Bronchial epithelial cell (primary cell): ENCODE measurements at regions not wholly inside any gene's neighbourhood (a gene's known extent, or its start where the extent isn't known, plus 50 kb on each side); places are given as distances from the start of the nearest gene placed in this dataset.

Experiments used
- DNase-seq: peaks from one replicate; pipeline ENCODE4 v3.0.0-alpha.2; 2010; ENCODE audit warnings: low read depth
- FAIRE-seq: peaks from 2 replicates; lab custom pipeline; 2011; peaks lifted over from hg19 to GRCh38; lab: Jason Lieb, UNC
- H3K27me3 ChIP-seq: 2 replicates; pipeline ENCODE4 v1.5.1; 2011; ENCODE audit warnings: low read length; ENCODE audit not compliant: control insufficient read depth, insufficient read depth
- H3K36me3 ChIP-seq: 2 replicates; pipeline ENCODE4 v1.5.1; 2011; ENCODE audit warnings: low read length; ENCODE audit not compliant: control insufficient read depth, insufficient read depth
- H3K4me3 ChIP-seq: 2 replicates; pipeline ENCODE4 v1.5.1; 2011; ENCODE audit warnings: mild to moderate bottlenecking, low read depth, low read length, control low read depth
- TF ChIP-seq, protein P1 (sequence below): IDR thresholded peaks from 2 replicates; pipeline ENCODE4 v1.5.1; 2011; ENCODE audit warnings: mild to moderate bottlenecking, moderate library complexity, low read length, control low read depth, inconsistent platforms; ENCODE audit not compliant: insufficient read depth, severe bottlenecking

DNA sequence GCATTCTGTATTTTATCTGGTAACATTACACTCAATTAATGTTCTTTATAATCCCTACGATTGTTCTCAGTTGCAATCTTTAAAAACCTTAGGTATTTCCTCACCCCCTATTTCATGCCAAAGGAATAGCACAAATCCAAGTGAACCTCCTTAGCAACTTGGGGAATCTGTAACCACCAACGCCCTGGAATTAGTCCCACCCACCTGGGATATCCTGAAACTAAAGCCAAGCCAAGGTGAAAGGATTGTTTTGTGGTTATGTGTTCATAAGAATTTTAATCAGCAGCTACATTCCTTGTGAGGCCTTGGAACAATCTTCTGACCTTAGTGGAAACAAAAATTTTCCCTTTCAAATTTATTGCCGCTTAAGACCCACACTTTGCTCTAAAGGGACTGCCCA, 908.7 kb downstream of the TTLL7 start:
- FAIRE-seq (no peak), DNase-seq (no peak)
- Histone ChIP-seq H3K27me3 (no peaks in the 10 kb centered on the region), H3K4me3 (no peak overlapping the region), H3K36me3 (no peaks in the 10 kb centered on the region)
- TF ChIP-seq, protein P1, sequence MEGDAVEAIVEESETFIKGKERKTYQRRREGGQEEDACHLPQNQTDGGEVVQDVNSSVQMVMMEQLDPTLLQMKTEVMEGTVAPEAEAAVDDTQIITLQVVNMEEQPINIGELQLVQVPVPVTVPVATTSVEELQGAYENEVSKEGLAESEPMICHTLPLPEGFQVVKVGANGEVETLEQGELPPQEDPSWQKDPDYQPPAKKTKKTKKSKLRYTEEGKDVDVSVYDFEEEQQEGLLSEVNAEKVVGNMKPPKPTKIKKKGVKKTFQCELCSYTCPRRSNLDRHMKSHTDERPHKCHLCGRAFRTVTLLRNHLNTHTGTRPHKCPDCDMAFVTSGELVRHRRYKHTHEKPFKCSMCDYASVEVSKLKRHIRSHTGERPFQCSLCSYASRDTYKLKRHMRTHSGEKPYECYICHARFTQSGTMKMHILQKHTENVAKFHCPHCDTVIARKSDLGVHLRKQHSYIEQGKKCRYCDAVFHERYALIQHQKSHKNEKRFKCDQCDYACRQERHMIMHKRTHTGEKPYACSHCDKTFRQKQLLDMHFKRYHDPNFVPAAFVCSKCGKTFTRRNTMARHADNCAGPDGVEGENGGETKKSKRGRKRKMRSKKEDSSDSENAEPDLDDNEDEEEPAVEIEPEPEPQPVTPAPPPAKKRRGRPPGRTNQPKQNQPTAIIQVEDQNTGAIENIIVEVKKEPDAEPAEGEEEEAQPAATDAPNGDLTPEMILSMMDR: no peak

DNA sequence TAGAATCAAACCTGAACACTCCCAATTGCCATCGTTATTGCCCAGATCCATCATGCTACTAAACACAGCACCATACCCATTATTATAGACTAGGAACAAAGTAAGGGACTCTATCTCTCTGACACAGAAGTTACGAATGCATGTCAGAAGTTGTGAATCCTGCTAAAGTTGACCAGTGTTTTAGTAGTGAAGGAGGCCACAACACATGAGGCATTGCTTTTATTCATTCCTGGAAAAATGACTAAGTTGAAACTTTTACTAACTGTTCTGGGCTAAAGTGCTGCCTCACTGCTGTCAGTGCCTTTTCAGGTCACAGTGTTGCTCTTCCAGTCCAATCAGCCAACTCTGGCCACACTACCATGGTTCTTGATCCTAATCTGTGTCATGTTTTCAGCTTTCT, 911.1 kb downstream of the TTLL7 start:
- Histone ChIP-seq H3K36me3 (no peaks in the 10 kb centered on the region), H3K4me3 (no peak overlapping the region), H3K27me3 (no peaks in the 10 kb centered on the region)
- FAIRE-seq (no peak), DNase-seq (no peak)
- TF ChIP-seq, protein P1: no peak

DNA sequence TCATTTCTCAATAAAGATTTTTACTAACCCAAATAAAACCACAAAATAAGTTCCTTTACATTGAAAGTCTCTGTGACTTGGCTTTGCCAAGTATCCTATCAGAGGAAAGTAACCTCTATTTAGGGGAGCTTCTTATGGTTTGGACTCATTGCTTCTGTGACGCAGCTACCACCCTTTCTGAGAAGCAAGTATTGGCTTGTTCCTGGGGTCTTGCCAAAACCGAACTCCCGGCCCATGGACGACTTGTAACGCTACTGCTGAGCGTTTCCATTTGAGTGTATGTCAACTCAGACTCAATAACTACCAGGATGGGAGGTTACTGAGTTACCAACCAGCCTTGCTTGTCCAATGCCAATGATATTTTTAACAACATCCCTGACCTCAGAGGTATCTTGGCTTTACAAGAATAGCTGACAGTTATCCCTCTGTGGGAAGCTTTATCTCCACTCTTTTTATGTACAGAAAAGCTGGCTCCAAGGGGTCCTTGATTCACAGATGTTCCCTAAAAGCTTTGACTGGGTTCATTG, 911.9 kb downstream of the TTLL7 start:
- TF ChIP-seq, protein P1: no peak
- H3K36me3 ChIP-seq: no peaks in the 10 kb centered on the region
- H3K4me3 ChIP-seq: no peak overlapping the region
- DNase-seq (peak; percentile 53), FAIRE-seq (no peak)
- H3K27me3 ChIP-seq: no peaks in the 10 kb centered on the region

DNA sequence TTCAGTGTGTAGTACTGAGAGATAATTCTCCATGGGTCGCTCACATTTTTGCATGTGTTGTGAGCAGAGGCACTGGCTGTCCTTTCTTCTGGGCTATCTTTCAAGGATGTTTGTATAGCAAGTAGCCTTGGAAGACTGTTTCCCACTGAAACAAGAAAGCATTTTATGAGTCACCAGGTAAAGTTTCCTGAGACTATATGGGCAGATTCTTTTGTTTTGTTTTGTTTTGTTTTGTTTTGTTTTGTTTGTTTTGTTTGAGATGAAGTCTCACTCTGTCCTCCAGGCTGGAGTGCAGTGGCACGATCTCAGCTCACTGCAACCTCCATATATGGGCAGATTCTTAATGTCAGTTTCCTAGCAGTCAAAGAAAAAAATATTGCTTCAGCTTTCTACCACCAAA, 912.6 kb downstream of the TTLL7 start:
- TF ChIP-seq, protein P1: no peak
- Histone ChIP-seq H3K4me3 (no peak overlapping the region), H3K27me3 (no peaks in the 10 kb centered on the region), H3K36me3 (no peaks in the 10 kb centered on the region)
- DNase-seq: peak; percentile 56
- FAIRE-seq: no peak

DNA sequence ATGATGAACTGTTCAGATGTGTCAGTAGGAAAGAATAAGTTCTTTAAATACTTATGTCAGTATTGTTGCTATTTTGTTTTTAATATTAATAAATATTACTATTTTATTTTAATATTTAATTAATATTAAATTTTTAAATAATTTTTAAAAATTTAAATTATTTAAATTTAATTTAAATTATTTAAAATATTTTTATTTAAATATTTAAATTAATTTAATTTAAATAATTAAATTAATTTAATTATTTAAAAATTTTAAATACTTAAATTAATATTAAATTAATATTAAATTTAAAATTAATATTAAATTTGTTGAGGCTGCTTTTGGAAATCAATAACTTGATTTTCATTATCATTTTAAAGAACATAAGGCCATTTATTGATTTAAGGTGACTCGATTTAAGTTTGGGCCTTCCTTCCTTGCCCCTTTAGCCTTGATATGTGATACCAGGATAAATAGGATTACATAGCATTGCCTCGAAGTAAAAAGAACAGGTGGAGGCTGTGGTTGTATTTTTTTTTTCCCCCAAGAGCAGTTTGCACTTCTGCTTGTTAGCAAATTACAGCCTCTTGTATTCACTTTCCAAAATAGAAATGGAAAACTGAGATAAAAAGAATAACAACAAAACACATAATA, 915.2 kb downstream of the TTLL7 start:
- TF ChIP-seq, protein P1: no peak
- FAIRE-seq: no peak

DNA sequence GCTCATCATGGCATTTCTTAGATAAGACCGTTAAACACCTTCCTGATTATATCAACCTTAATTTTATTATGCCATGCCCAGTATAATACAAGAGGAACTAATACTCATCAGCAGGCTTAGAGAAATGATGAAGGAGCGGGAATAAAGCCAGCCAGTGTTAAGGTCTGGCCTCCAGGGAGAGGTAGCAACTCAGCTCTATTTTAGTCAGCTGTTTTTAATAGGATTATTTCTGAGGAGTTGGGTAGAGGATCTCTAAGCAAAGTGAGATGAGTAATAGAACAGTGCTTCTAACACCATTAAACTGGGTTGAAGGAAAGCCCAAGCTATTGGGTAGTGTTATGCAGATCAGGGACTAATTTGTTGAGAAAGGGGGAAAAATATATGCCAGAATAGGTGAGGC, 921.5 kb downstream of the TTLL7 start:
- H3K27me3 ChIP-seq: no peaks in the 10 kb centered on the region
- H3K4me3 ChIP-seq: no peak overlapping the region
- FAIRE-seq (no peak), DNase-seq (no peak)
- H3K36me3 ChIP-seq: no peaks in the 10 kb centered on the region
- TF ChIP-seq, protein P1: no peak

More for the DNA sequence above, 915.2 kb downstream of the TTLL7 start:
- no peaks in the 10 kb centered on the region for H3K27me3 ChIP-seq
- no peaks in the 10 kb centered on the region for H3K36me3 ChIP-seq
- no peak for DNase-seq
- H3K4me3 ChIP-seq: no peak overlapping the region
